ENCODE measurements at regions not wholly inside any gene's neighbourhood (a gene's known extent, or its start where the extent isn't known, plus 50 kb on each side); places are given as distances from the start of the nearest gene placed in this dataset.
A peak's percentile ranks its signal among the peaks of the same experiment; 100 is the strongest.

DNA sequence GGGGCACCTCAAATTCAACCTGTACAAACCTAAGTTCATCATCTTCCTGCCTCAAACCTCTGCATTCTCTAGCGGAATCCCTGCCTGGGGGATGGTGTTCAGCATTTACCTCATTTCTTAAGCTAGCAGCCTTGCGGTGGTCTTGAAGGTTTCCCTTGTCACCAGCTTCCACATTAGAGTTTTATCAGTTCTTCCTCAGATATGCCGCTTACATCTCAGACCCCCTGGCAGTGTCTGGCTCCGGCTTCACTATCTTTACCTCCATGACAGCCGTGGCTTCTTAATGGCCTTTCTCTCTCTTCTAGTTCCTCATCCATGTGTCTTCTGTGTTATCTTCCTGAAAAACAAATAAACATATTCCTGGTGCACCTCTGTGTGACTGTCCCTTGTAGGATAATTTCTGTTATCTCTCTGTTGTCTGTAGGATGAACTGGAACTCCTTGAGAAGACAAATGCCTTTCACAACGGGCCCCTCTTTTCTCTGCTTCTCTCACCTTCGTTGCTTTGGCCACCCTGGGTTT is 101.1 kb upstream of the BMPER start:
- Mint-ChIP-seq H3K9me3 (ENCODE audit: unreplicated experiment) (no peaks in the 10 kb centered on the region), H3K4me3 (ENCODE audit: unreplicated experiment) (no peak overlapping the region), H3K36me3 (ENCODE audit: low read depth, unreplicated experiment) (no peaks in the 10 kb centered on the region), H3K27me3 (ENCODE audit: low read depth, unreplicated experiment) (no peaks in the 10 kb centered on the region), H3K27ac (ENCODE audit: unreplicated experiment) (no peak overlapping the region), H3K4me1 (ENCODE audit: low read depth, unreplicated experiment) (peaks cover 15% of the 10 kb centered on the region)
- Histone ChIP-seq H2AFZ (ENCODE audit: low read depth, low read length) (no peak overlapping the region), H3K9ac (ENCODE audit: low read length) (no peak overlapping the region), H3K27me3 (ENCODE audit: insufficient read depth, low read length) (no peaks in the 10 kb centered on the region), H3K4me1 (ENCODE audit: insufficient read depth, low read length) (peaks cover 28% of the 10 kb centered on the region), H3K4me2 (ENCODE audit: low read length) (no peak overlapping the region), H3K36me3 (ENCODE audit: insufficient read depth, low read length) (no peaks in the 10 kb centered on the region), H3K79me2 (ENCODE audit: insufficient read depth, low read length) (no peaks in the 10 kb centered on the region), H3K27ac (ENCODE audit: low read depth, low read length) (no peak overlapping the region), H3K4me3 (ENCODE audit: insufficient read depth, low read depth, low read length) (no peak overlapping the region), H4K20me1 (ENCODE audit: insufficient read depth, low read length) (no peaks in the 10 kb centered on the region), H3K9me3 (ENCODE audit: insufficient read depth, low read depth, low read length) (no peaks in the 10 kb centered on the region)
- TF ChIP-seq, protein P1, sequence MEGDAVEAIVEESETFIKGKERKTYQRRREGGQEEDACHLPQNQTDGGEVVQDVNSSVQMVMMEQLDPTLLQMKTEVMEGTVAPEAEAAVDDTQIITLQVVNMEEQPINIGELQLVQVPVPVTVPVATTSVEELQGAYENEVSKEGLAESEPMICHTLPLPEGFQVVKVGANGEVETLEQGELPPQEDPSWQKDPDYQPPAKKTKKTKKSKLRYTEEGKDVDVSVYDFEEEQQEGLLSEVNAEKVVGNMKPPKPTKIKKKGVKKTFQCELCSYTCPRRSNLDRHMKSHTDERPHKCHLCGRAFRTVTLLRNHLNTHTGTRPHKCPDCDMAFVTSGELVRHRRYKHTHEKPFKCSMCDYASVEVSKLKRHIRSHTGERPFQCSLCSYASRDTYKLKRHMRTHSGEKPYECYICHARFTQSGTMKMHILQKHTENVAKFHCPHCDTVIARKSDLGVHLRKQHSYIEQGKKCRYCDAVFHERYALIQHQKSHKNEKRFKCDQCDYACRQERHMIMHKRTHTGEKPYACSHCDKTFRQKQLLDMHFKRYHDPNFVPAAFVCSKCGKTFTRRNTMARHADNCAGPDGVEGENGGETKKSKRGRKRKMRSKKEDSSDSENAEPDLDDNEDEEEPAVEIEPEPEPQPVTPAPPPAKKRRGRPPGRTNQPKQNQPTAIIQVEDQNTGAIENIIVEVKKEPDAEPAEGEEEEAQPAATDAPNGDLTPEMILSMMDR (IDR thresholded peaks at IDR 0.05; ENCODE audit: insufficient read depth, low read depth, low read length): no peak
- TF ChIP-seq EZH2 (IDR thresholded peaks at IDR 0.05; ENCODE audit: insufficient read depth, low read length): no peak
- no peak for DNase-seq (ENCODE audit: low read depth)
- FAIRE-seq: no peak

- H3K79me2 ChIP-seq (ENCODE audit: insufficient read depth, low read length): no peaks in the 10 kb centered on the region
- peak; percentile 78 for DNase-seq (ENCODE audit: low read depth)
- peak overlapping the region; percentile 3 for H3K9ac ChIP-seq (ENCODE audit: low read length)
- H4K20me1 ChIP-seq (ENCODE audit: insufficient read depth, low read length): no peaks in the 10 kb centered on the region
- H3K4me2 ChIP-seq (ENCODE audit: low read length): peak overlapping the region; percentile 26
- peak; percentile 9 for FAIRE-seq
- no peaks in the 10 kb centered on the region for H3K9me3 ChIP-seq (ENCODE audit: insufficient read depth, low read depth, low read length)
- H3K4me1 Mint-ChIP-seq (ENCODE audit: low read depth, unreplicated experiment): peaks cover 15% of the 10 kb centered on the region
- no peaks in the 10 kb centered on the region for H3K36me3 ChIP-seq (ENCODE audit: insufficient read depth, low read length)
- H2AFZ ChIP-seq (ENCODE audit: low read depth, low read length): no peak overlapping the region
- no peak for TF ChIP-seq EZH2 (IDR thresholded peaks at IDR 0.05; ENCODE audit: insufficient read depth, low read length)
- TF ChIP-seq, protein P1 (IDR thresholded peaks at IDR 0.05; ENCODE audit: insufficient read depth, low read depth, low read length): no peak
- no peaks in the 10 kb centered on the region for H3K36me3 Mint-ChIP-seq (ENCODE audit: low read depth, unreplicated experiment)
- H3K4me1 ChIP-seq (ENCODE audit: insufficient read depth, low read length): peaks cover 28% of the 10 kb centered on the region
- no peak overlapping the region for H3K27ac Mint-ChIP-seq (ENCODE audit: unreplicated experiment)
- no peaks in the 10 kb centered on the region for H3K27me3 ChIP-seq (ENCODE audit: insufficient read depth, low read length)
- H3K4me3 Mint-ChIP-seq (ENCODE audit: unreplicated experiment): no peak overlapping the region
- H3K4me3 ChIP-seq (ENCODE audit: insufficient read depth, low read depth, low read length): no peak overlapping the region
- H3K9me3 Mint-ChIP-seq (ENCODE audit: unreplicated experiment): no peaks in the 10 kb centered on the region
- H3K27ac ChIP-seq (ENCODE audit: low read depth, low read length): peak overlapping the region; percentile 4
- no peaks in the 10 kb centered on the region for H3K27me3 Mint-ChIP-seq (ENCODE audit: low read depth, unreplicated experiment)
These were observed 99.6 kb upstream of the BMPER start for GRCh38 chr7:33805630-33806233.
